GM12873 (cell line): ENCODE measurements at regions not wholly inside any gene's neighbourhood (a gene's known extent, or its start where the extent isn't known, plus 50 kb on each side); places are given as distances from the start of the nearest gene placed in this dataset.

Source experiments
- TF ChIP-seq, protein P1 (sequence below): IDR thresholded peaks from 2 replicates; pipeline ENCODE4 v1.5.1; 2012; ENCODE audit warnings: low read depth, mild to moderate bottlenecking, moderate library complexity, low read length, control low read depth; ENCODE audit not compliant: insufficient read depth; ENCODE audit errors: missing control alignments

DNA sequence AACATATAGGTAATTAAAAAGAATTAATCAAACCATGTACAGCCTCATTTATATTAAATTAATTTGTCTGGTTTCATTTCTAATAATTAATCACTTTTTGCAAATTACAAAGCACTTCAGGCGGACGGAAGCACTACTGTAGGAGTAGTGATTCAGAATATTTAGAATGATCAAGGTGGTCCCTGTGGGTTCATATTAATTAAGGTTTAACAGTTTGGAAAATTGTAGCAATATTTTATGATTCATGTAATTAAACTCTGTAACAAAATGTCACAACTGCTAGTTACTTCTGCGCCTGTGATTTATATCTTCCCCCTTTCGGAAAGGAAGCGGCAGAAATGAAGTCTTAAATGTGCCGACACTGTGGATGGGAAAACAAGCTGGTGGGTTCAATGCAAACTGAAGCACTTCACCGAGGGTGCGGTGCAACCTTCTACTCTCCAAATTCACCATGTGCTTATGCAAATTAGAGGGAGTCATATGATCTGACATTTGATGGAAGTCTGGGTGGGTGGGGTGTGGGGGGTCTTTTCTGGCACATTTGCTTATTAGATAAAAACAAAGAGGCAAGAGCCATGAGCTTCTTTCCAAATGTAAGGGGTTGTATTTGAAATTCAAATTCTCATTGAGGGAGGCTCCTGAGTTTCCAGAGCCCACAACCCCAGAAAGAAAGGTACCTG is 679.4 kb downstream of the TOX3 start:
- TF ChIP-seq, protein P1, sequence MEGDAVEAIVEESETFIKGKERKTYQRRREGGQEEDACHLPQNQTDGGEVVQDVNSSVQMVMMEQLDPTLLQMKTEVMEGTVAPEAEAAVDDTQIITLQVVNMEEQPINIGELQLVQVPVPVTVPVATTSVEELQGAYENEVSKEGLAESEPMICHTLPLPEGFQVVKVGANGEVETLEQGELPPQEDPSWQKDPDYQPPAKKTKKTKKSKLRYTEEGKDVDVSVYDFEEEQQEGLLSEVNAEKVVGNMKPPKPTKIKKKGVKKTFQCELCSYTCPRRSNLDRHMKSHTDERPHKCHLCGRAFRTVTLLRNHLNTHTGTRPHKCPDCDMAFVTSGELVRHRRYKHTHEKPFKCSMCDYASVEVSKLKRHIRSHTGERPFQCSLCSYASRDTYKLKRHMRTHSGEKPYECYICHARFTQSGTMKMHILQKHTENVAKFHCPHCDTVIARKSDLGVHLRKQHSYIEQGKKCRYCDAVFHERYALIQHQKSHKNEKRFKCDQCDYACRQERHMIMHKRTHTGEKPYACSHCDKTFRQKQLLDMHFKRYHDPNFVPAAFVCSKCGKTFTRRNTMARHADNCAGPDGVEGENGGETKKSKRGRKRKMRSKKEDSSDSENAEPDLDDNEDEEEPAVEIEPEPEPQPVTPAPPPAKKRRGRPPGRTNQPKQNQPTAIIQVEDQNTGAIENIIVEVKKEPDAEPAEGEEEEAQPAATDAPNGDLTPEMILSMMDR = no peak

DNA sequence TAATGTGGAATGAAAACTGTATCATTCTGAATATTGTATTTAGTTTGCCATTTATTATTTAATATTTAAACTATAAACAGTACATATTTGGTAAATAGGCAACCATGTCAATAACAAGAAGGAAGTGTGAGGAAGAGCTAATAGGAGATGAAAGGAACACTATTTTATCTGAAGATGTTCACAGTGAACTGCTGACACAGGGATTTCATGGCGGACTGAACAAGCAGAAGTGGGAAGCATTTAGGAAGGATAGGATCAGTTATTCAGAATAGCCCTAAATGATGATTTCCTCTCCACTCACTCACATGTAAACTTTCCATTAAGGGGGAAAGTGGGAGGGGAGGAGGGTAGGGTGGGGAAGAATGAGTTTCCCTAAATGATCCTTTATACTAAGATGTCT is 682.4 kb downstream of the TOX3 start:
- TF ChIP-seq, protein P1 = no peak

DNA sequence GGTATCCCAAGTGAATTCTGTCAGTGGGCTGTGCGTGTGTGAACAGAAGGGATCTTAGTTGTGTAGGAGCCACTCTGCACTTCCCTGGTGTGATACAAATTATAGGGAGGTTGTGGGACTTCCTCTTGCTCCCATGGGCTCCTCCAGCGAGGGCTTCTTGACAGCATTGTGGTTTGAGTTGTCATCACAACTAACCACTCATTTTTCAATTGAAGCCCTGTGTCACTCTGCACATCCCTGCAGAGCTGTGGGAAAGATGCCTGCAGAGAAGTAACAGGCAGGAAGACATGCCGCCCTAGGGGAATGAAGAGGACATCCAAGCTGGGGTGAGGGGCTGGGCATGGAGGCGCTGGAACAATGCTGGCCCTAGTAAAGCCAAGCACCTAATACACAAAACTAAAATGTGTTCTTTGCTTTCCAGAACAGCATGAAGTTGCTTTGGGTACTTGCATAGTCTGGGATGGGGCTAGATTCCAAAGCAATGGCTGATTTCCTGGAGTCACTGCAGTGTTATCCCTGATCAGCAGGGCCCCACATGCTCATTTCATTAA is 692.5 kb downstream of the TOX3 start:
- TF ChIP-seq, protein P1 = no peak

DNA sequence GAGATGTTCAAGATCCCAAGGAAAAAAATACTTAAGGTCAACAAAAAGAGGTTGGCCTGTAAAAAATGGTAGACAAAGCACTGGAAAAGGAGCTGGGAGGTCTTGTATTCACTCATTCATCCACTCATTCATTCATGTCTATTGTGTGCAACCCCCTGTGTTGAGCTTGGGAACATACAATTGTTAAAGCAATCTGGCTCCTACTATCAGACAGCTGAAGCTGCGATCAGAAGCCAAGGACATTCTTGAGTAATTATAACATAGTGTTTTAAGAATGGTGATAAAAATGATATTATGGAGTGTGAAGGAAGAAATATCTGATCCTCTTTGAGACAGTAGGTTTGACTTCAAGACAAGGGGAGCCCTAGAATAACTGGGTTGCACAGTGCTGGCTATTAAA is 693.4 kb downstream of the TOX3 start:
- TF ChIP-seq, protein P1 = no peak

DNA sequence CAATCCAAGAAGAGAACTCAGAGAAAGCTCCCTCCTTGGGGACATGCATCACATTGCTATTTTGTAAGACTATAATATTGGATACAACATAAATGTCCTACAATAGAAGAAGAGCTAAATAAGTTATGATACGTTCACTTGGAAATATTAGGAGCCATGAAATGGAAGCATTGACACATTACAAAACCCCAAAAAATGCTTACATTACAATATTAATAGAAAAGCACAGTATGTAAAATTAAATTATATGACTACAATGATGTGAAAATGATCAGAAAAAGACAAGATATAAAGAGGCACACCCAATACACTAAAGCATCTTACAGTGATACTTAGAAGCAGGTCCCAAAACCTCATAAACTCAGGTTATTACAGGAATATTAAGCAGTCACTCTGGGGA is 694.1 kb downstream of the TOX3 start:
- TF ChIP-seq, protein P1 = no peak

DNA sequence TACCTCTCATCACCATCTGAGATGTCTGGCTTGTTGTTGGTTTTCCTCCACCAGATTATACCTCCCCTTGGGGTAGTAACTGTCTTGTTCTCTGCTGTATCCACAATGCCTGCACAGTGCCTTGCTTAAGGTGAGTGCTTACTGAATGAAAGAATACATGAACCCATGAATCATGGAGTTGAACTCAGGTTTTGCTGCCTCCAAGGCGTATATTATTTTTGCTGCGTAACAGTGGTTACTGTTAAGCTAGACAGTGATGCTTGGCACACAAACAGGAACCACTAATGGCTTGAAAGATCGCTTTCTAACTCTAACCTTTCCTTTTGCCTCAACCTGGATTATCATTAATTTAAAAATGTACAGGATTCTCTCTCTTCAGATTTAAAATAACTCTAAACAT is 695.8 kb downstream of the TOX3 start:
- TF ChIP-seq, protein P1 = no peak

DNA sequence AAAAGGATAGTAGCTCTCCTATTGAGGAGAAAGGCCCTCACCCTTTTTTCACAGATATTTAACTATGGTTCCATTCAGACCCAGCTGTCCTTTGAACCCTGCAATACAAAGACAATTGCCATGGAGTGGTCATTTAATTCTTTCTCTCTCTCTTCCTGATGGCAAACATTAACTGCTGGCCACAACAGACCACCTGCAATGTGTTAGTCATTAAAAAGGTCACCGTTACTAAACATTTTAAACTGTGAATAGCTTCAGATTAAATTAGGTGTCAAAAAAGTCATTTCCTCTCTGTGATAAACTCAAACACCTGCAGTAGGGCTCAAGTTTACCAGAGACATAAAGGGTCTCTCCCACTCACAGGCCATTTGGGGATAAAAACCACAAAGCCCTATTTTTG is 697.2 kb downstream of the TOX3 start:
- TF ChIP-seq, protein P1 = no peak
